Immature natural killer cell (primary cell): ENCODE measurements at regions not wholly inside any gene's neighbourhood (a gene's known extent, or its start where the extent isn't known, plus 50 kb on each side); places are given as distances from the start of the nearest gene placed in this dataset.
A peak's percentile ranks its signal among the peaks of the same experiment; 100 is the strongest.

Experiments used
- DNase-seq, 3 donors: peaks; one replicate each; pipeline ENCODE4 v3.0.0; 2022; ENCODE audit warnings: mixed read lengths in 1 of 3
- H3K27ac Mint-ChIP-seq, 6 donors: one replicate each; pipeline ENCODE4 v1.8.0; 2020; ENCODE audit warnings: mixed read lengths in 6 of 6, mild to moderate bottlenecking in 5 of 6, inconsistent platforms in 4 of 6, moderate library complexity in 3 of 6
- H3K27me3 Mint-ChIP-seq, 3 donors: one replicate each; pipeline ENCODE4 v1.8.0; 2020 to 2021; ENCODE audit warnings: low read depth in 3 of 3, mild to moderate bottlenecking in 3 of 3, mixed read lengths in 3 of 3, moderate library complexity in 3 of 3, inconsistent platforms in 1 of 3
- H3K36me3 Mint-ChIP-seq, 3 donors: one replicate each; pipeline ENCODE4 v1.8.0; 2020; ENCODE audit warnings: mixed read lengths in 3 of 3, inconsistent platforms in 2 of 3, mild to moderate bottlenecking in 2 of 3
- H3K4me1 Mint-ChIP-seq, 2 donors: one replicate each; pipeline ENCODE4 v1.8.0; 2020; ENCODE audit warnings: inconsistent platforms in 2 of 2, mild to moderate bottlenecking in 2 of 2, mixed read lengths in 2 of 2, moderate library complexity in 1 of 2
- H3K4me3 Mint-ChIP-seq, 5 donors: one replicate each; pipeline ENCODE4 v1.8.0; 2020; ENCODE audit warnings: mild to moderate bottlenecking in 5 of 5, mixed read lengths in 5 of 5, inconsistent platforms in 3 of 5, moderate library complexity in 3 of 5
- H3K9me3 Mint-ChIP-seq, 6 donors: one replicate each; pipeline ENCODE4 v1.8.0; 2020; ENCODE audit warnings: mild to moderate bottlenecking in 6 of 6, mixed read lengths in 6 of 6, inconsistent platforms in 4 of 6, moderate library complexity in 3 of 6

- Mint-ChIP-seq H3K4me3 (no peak overlapping the region), H3K36me3 (no peaks in the 10 kb centered on the region), H3K27me3 (peaks cover 0 to 2% (median 0%) of the 10 kb centered on the region in 3 donors), H3K27ac (peak overlapping the region in 3 of 6 donors; percentile 17 to 73 (median 24)), H3K9me3 (peaks cover 0 to 5% (median 0%) of the 10 kb centered on the region in 6 donors), H3K4me1 (peaks cover 0 to 24% of the 10 kb centered on the region in 2 donors)
- DNase-seq, result no peak
These were observed 181.9 kb downstream of the NUAK1 start for GRCh38 chr12:105956662-105957457.

- Mint-ChIP-seq H3K27ac (peak overlapping the region; percentile 2 to 86 (median 72)), H3K4me3 (peak overlapping the region in 1 of 5 donors; percentile 4), H3K4me1 (peaks cover 0 to 16% of the 10 kb centered on the region in 2 donors), H3K36me3 (no peaks in the 10 kb centered on the region), H3K27me3 (peaks cover 0 to 6% (median 2%) of the 10 kb centered on the region in 3 donors), H3K9me3 (peaks cover 0 to 5% (median 0%) of the 10 kb centered on the region in 6 donors)
- peak in 1 of 3 donors; percentile 14 for DNase-seq
These were observed 178.3 kb downstream of the NUAK1 start for GRCh38 chr12:105960319-105961083.

GRCh38 chr12:105961821-105962671 lies 176.7 kb downstream of the NUAK1 start:
- peaks cover 0 to 5% (median 0%) of the 10 kb centered on the region in 6 donors for H3K9me3 Mint-ChIP-seq

GRCh38 chr12:105967038-105967776 lies 171.5 kb downstream of the NUAK1 start:
- Mint-ChIP-seq H3K27ac (peak overlapping the region in 1 of 6 donors; percentile 7), H3K36me3 (no peaks in the 10 kb centered on the region), H3K4me1 (no peaks in the 10 kb centered on the region), H3K9me3 (no peaks in the 10 kb centered on the region), H3K4me3 (no peak overlapping the region), H3K27me3 (peaks cover 0 to 8% (median 2%) of the 10 kb centered on the region in 3 donors)
- DNase-seq, result no peak

More at GRCh38 chr12:105961821-105962671, 176.7 kb downstream of the NUAK1 start:
- no peaks in the 10 kb centered on the region for H3K36me3 Mint-ChIP-seq
- no peak for DNase-seq
- H3K27ac Mint-ChIP-seq, result no peak overlapping the region
- H3K27me3 Mint-ChIP-seq, result peaks cover 0 to 6% (median 2%) of the 10 kb centered on the region in 3 donors
- H3K4me3 Mint-ChIP-seq, result no peak overlapping the region
- peaks cover 0 to 10% of the 10 kb centered on the region in 2 donors for H3K4me1 Mint-ChIP-seq

- Mint-ChIP-seq H3K9me3 (no peaks in the 10 kb centered on the region), H3K4me3 (no peak overlapping the region), H3K27ac (no peak overlapping the region), H3K36me3 (no peaks in the 10 kb centered on the region), H3K4me1 (no peaks in the 10 kb centered on the region), H3K27me3 (peaks cover 0 to 8% (median 2%) of the 10 kb centered on the region in 3 donors)
- no peak for DNase-seq
These were observed 170.7 kb downstream of the NUAK1 start for GRCh38 chr12:105968025-105968424.

GRCh38 chr12:105970885-105971284 lies 167.9 kb downstream of the NUAK1 start:
- Mint-ChIP-seq H3K27me3 (peaks cover 0 to 3% (median 2%) of the 10 kb centered on the region in 3 donors), H3K27ac (no peak overlapping the region), H3K4me3 (no peak overlapping the region), H3K9me3 (no peaks in the 10 kb centered on the region), H3K4me1 (no peaks in the 10 kb centered on the region), H3K36me3 (no peaks in the 10 kb centered on the region)
- no peak for DNase-seq

GRCh38 chr12:105974738-105975137 lies 164.0 kb downstream of the NUAK1 start:
- peaks cover 0 to 7% (median 0%) of the 10 kb centered on the region in 3 donors for H3K27me3 Mint-ChIP-seq
- no peaks in the 10 kb centered on the region for H3K4me1 Mint-ChIP-seq
- peaks cover 0 to 3% (median 0%) of the 10 kb centered on the region in 6 donors for H3K9me3 Mint-ChIP-seq
- peaks cover 0 to 4% (median 0%) of the 10 kb centered on the region in 3 donors for H3K36me3 Mint-ChIP-seq
- H3K27ac Mint-ChIP-seq, result no peak overlapping the region
- DNase-seq, result no peak
- no peak overlapping the region for H3K4me3 Mint-ChIP-seq

GRCh38 chr12:105975351-105975750 lies 163.4 kb downstream of the NUAK1 start:
- H3K36me3 Mint-ChIP-seq, result peaks cover 0 to 4% (median 0%) of the 10 kb centered on the region in 3 donors
- H3K4me1 Mint-ChIP-seq, result no peaks in the 10 kb centered on the region
- no peak overlapping the region for H3K4me3 Mint-ChIP-seq
- H3K9me3 Mint-ChIP-seq, result peaks cover 0 to 3% (median 0%) of the 10 kb centered on the region in 6 donors
- peaks cover 0 to 7% (median 0%) of the 10 kb centered on the region in 3 donors for H3K27me3 Mint-ChIP-seq
- H3K27ac Mint-ChIP-seq, result no peak overlapping the region
- no peak for DNase-seq

GRCh38 chr12:105977236-105977635 lies 161.5 kb downstream of the NUAK1 start:
- no peak for DNase-seq
- H3K9me3 Mint-ChIP-seq, result peaks cover 0 to 3% (median 0%) of the 10 kb centered on the region in 6 donors
- no peaks in the 10 kb centered on the region for H3K4me1 Mint-ChIP-seq
- peaks cover 0 to 5% (median 0%) of the 10 kb centered on the region in 3 donors for H3K27me3 Mint-ChIP-seq
- peaks cover 0 to 4% (median 0%) of the 10 kb centered on the region in 3 donors for H3K36me3 Mint-ChIP-seq
- no peak overlapping the region for H3K4me3 Mint-ChIP-seq
- no peak overlapping the region for H3K27ac Mint-ChIP-seq

- no peak for DNase-seq
- no peak overlapping the region for H3K4me3 Mint-ChIP-seq
- peaks cover 0 to 3% (median 0%) of the 10 kb centered on the region in 6 donors for H3K9me3 Mint-ChIP-seq
- no peak overlapping the region for H3K27ac Mint-ChIP-seq
- H3K27me3 Mint-ChIP-seq, result peaks cover 0 to 5% (median 0%) of the 10 kb centered on the region in 3 donors
- peaks cover 0 to 4% (median 0%) of the 10 kb centered on the region in 3 donors for H3K36me3 Mint-ChIP-seq
- no peaks in the 10 kb centered on the region for H3K4me1 Mint-ChIP-seq
These were observed 161.1 kb downstream of the NUAK1 start for GRCh38 chr12:105977652-105978051.

- H3K36me3 Mint-ChIP-seq, result peaks cover 0 to 4% (median 0%) of the 10 kb centered on the region in 3 donors
- H3K4me3 Mint-ChIP-seq, result no peak overlapping the region
- no peak for DNase-seq
- H3K9me3 Mint-ChIP-seq, result peaks cover 0 to 3% (median 0%) of the 10 kb centered on the region in 6 donors
- no peak overlapping the region for H3K27ac Mint-ChIP-seq
- peaks cover 0 to 5% (median 0%) of the 10 kb centered on the region in 3 donors for H3K27me3 Mint-ChIP-seq
- no peaks in the 10 kb centered on the region for H3K4me1 Mint-ChIP-seq
These were observed 160.5 kb downstream of the NUAK1 start for GRCh38 chr12:105978276-105978675.

- DNase-seq, result no peak
- peaks cover 0 to 3% (median 0%) of the 10 kb centered on the region in 6 donors for H3K9me3 Mint-ChIP-seq
- H3K4me3 Mint-ChIP-seq, result no peak overlapping the region
- peaks cover 0 to 4% (median 0%) of the 10 kb centered on the region in 3 donors for H3K36me3 Mint-ChIP-seq
- H3K27ac Mint-ChIP-seq, result no peak overlapping the region
- H3K4me1 Mint-ChIP-seq, result no peaks in the 10 kb centered on the region
- peaks cover 0 to 5% (median 0%) of the 10 kb centered on the region in 3 donors for H3K27me3 Mint-ChIP-seq
These were observed 160.1 kb downstream of the NUAK1 start for GRCh38 chr12:105978686-105979085.
